GM12878 (cell line): ENCODE measurements at regions not wholly inside any gene's neighbourhood (a gene's known extent, or its start where the extent isn't known, plus 50 kb on each side); places are given as distances from the start of the nearest gene placed in this dataset.

Experiments used
- ATAC-seq: fragments of 200-7000 bp; cut with Tn5 transposase; 3 replicates; pipeline ENCODE4 v1.9.1; 2020; ENCODE audit warnings: mild to moderate bottlenecking, moderate library complexity
- BruUV-seq: library from RNA; stranded (reverse); fragments of 400-500 nt; replicated peaks from 2 replicates; lab custom pipeline; 2021; lab: Mats Ljungman, UMichigan
- CTCF ChIA-PET: fragments of 300-600 bp; sonication (Branson Sonifier 250); formaldehyde crosslinking; extraction: SDS; loops from one replicate; lab custom pipeline; 2021; ENCODE audit warnings: inconsistent platforms; lab: Yijun Ruan, JAX
- POLR2A ChIA-PET: fragments of 350-600 bp; formaldehyde crosslinking; extraction: SDS; loops from one replicate; lab custom pipeline; 2021; ENCODE audit warnings: inconsistent platforms; lab: Charles Lee
- RAD21 ChIA-PET: fragments of 300-600 bp; sonication (Branson Sonifier 250); formaldehyde crosslinking; loops from one replicate; lab custom pipeline; 2023; ENCODE audit warnings: antibody characterized with exemption; ENCODE audit not compliant: unreplicated experiment; lab: Charles Lee
- SMC1A ChIA-PET: fragments of 300-600 bp; sonication (Branson Sonifier 250); formaldehyde crosslinking; loops from one replicate; lab custom pipeline; 2023; ENCODE audit not compliant: unreplicated experiment, uncharacterized antibody; lab: Charles Lee
- DNase-seq: peaks from one replicate; pipeline ENCODE4 v3.0.0-alpha.2; 2011; ENCODE audit warnings: low read depth, low spot score
- FAIRE-seq: peaks from 3 replicates; lab custom pipeline; 2011; peaks lifted over from hg19 to GRCh38; lab: Jason Lieb, UNC
- H2AFZ ChIP-seq: 2 replicates; pipeline ENCODE4 v1.6.0; 2011; ENCODE audit warnings: low read depth, low read length, control low read depth; ENCODE audit not compliant: control insufficient read depth
- H3K27ac ChIP-seq: 2 replicates; pipeline ENCODE4 v1.5.1; 2011; ENCODE audit warnings: control low read depth; ENCODE audit not compliant: control insufficient read depth, insufficient read depth
- H3K27me3 ChIP-seq, 2 experiments: replicated peaks in 1 of 2; 2 replicates each; pipeline versions ENCODE4 v1.6.0 to v1.6.1; 2011; ENCODE audit warnings: low read length in 1 of 2; ENCODE audit not compliant: control insufficient read depth in 2 of 2, insufficient read depth in 2 of 2
- H3K36me3 ChIP-seq, 2 experiments: 2 replicates each; pipeline ENCODE4 v1.5.1; 2011; ENCODE audit warnings: low read length in 1 of 2; ENCODE audit not compliant: control insufficient read depth in 2 of 2, insufficient read depth in 2 of 2
- H3K4me1 ChIP-seq: 2 replicates; pipeline ENCODE4 v1.6.1; 2011; ENCODE audit warnings: mild to moderate bottlenecking, low read length, moderate library complexity, mixed read lengths; ENCODE audit not compliant: control insufficient read depth, insufficient read depth
- H3K4me2 ChIP-seq: 2 replicates; pipeline ENCODE4 v1.6.0; 2011; ENCODE audit warnings: control low read depth; ENCODE audit not compliant: control insufficient read depth, insufficient read depth
- H3K4me3 ChIP-seq: fragments of 200-600 bp; sonication (generic); 2 replicates; pipeline ENCODE4 v1.5.1; 2016
- H3K79me2 ChIP-seq: 2 replicates; pipeline ENCODE4 v1.6.0; 2011; ENCODE audit warnings: low read length; ENCODE audit not compliant: control insufficient read depth, insufficient read depth
- H3K9ac ChIP-seq: 2 replicates; pipeline ENCODE4 v1.8.0; 2011; ENCODE audit warnings: low read length, control low read depth, mixed read lengths; ENCODE audit not compliant: control insufficient read depth, insufficient read depth
- H3K9me3 ChIP-seq: replicated peaks from 3 replicates; pipeline ENCODE4 v1.5.1; 2011; ENCODE audit warnings: mild to moderate bottlenecking, low read length; ENCODE audit not compliant: control insufficient read depth, insufficient read depth
- H4K20me1 ChIP-seq: 2 replicates; pipeline ENCODE4 v1.6.0; 2011; ENCODE audit not compliant: control insufficient read depth, insufficient read depth
- BACH1 ChIP-seq: fragments of 450-650 bp; IDR thresholded peaks from 2 replicates; pipeline ENCODE4 v1.6.1; 2017; ENCODE audit warnings: mild to moderate bottlenecking, borderline replicate concordance
- DPF2 ChIP-seq: fragments of 450-650 bp; IDR thresholded peaks from 2 replicates; pipeline ENCODE4 v1.6.1; 2017; ENCODE audit warnings: mild to moderate bottlenecking
- FOS ChIP-seq: IDR thresholded peaks from 3 replicates; pipeline ENCODE4 v1.6.1; 2011; ENCODE audit warnings: borderline replicate concordance; ENCODE audit not compliant: insufficient read length; ENCODE audit errors: extremely low read depth
- NFXL1 ChIP-seq: fragments of 450-650 bp; IDR thresholded peaks from 2 replicates; pipeline ENCODE4 v1.6.1; 2017; ENCODE audit warnings: antibody characterized with exemption, mild to moderate bottlenecking, borderline replicate concordance
- NFYB ChIP-seq: IDR thresholded peaks from 2 replicates; pipeline ENCODE4 v1.6.1; 2011; ENCODE audit warnings: low read depth, mild to moderate bottlenecking, low read length, improper control_type of control experiment, moderate library complexity; ENCODE audit not compliant: insufficient read depth
- POLR2AphosphoS2 ChIP-seq: IDR thresholded peaks from 2 replicates; pipeline ENCODE4 v1.6.1; 2011; ENCODE audit warnings: low read depth, mild to moderate bottlenecking, low read length, improper control_type of control experiment, moderate library complexity
- TCF7 ChIP-seq: IDR thresholded peaks from 2 replicates; pipeline ENCODE4 v1.6.1; 2014; ENCODE audit warnings: antibody characterized with exemption, borderline replicate concordance
- ZBED1 ChIP-seq: IDR thresholded peaks from 2 replicates; pipeline ENCODE4 v1.6.1; 2016; ENCODE audit warnings: borderline replicate concordance
- ZNF274 ChIP-seq: IDR thresholded peaks from one replicate; pipeline ENCODE4 v1.8.0; 2011; ENCODE audit not compliant: insufficient read length, insufficient read depth
- WGBS: methylation state at CpG from one replicate; pipeline ENCODE4 v1.1.6; 2016; ENCODE audit warnings: low lambda C conversion rate; ENCODE audit not compliant: insufficient replicate concordance, insufficient coverage; ENCODE audit errors: missing lambda C conversion rate; 5-methylcytosine and 5-hydroxymethylcytosine counted together
- in situ Hi-C: fragments of 300-500 bp; cut with MboI; formaldehyde crosslinking; loops from 9 replicates; pipeline ENCODE4 v1.14.3; 2018; ENCODE audit warnings: mixed read lengths
- intact Hi-C: fragments of 100-400 bp; cut with micrococcal nuclease; formaldehyde crosslinking; loops from one replicate; pipeline ENCODE4 v1.14.2; 2022; ENCODE audit not compliant: unreplicated experiment
- TF ChIP-seq, protein P1 (sequence below), 3 experiments: IDR thresholded peaks in 2 of 3; conservative IDR thresholded peaks in 1 of 3; 2 replicates each; pipeline ENCODE4 v1.5.1; 2011; ENCODE audit warnings: low read depth in 3 of 3, low read length in 3 of 3, mild to moderate bottlenecking in 3 of 3, control low read depth in 2 of 3, moderate library complexity in 2 of 3, inconsistent platforms in 1 of 3, mixed read lengths in 1 of 3; ENCODE audit not compliant: control insufficient read depth in 2 of 3, insufficient read depth in 1 of 3; ENCODE audit errors: extremely low read depth in 1 of 3
- TF ChIP-seq, protein P2 (sequence below): IDR thresholded peaks from 2 replicates; pipeline ENCODE4 v1.6.1; 2011; ENCODE audit warnings: low read depth, mild to moderate bottlenecking, low read length, moderate library complexity, borderline replicate concordance; ENCODE audit errors: extremely low read depth
- TF ChIP-seq, protein P3 (sequence below): fragments of 150-350 bp; IDR thresholded peaks from 2 replicates; pipeline ENCODE4 v1.6.1; 2014; ENCODE audit warnings: mild to moderate bottlenecking, low read depth, low read length
- TF ChIP-seq, protein P4 (sequence below): fragments of 450-650 bp; conservative IDR thresholded peaks from 2 replicates; pipeline ENCODE4 v1.6.1; 2017; ENCODE audit warnings: mild to moderate bottlenecking, moderate library complexity

DNA sequence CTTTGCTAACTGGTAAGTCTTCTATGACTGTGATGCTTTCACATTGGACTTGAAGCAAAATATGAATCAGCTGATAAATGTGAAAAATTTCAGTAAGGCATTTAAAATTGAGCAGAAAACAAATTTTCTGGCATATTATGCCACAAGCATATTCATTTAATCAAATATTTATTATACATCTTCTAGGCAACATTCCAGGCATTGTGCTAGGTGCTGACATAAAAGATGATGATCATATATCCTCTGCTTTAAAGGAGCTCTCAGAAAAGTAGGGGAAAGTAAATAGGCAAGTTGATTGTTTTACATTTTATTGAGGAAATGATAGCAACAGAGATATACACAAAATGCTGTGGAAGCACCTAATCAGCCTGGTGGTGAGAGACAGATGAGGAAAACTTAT is 248.9 kb downstream of the SLC16A7 start (continued):
- TF ChIP-seq, protein P1, sequence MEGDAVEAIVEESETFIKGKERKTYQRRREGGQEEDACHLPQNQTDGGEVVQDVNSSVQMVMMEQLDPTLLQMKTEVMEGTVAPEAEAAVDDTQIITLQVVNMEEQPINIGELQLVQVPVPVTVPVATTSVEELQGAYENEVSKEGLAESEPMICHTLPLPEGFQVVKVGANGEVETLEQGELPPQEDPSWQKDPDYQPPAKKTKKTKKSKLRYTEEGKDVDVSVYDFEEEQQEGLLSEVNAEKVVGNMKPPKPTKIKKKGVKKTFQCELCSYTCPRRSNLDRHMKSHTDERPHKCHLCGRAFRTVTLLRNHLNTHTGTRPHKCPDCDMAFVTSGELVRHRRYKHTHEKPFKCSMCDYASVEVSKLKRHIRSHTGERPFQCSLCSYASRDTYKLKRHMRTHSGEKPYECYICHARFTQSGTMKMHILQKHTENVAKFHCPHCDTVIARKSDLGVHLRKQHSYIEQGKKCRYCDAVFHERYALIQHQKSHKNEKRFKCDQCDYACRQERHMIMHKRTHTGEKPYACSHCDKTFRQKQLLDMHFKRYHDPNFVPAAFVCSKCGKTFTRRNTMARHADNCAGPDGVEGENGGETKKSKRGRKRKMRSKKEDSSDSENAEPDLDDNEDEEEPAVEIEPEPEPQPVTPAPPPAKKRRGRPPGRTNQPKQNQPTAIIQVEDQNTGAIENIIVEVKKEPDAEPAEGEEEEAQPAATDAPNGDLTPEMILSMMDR (IDR thresholded peaks at IDR 0.05 in 2 of 3, conservative IDR thresholded peaks at IDR 0.05 in 1 of 3; ENCODE audit: control insufficient read depth in 2 of 3, extremely low read depth in 1 of 3, insufficient read depth in 1 of 3, low read depth in 3 of 3, low read length in 3 of 3) = no peak
- no peak for TF ChIP-seq DPF2
- TF ChIP-seq, protein P2, sequence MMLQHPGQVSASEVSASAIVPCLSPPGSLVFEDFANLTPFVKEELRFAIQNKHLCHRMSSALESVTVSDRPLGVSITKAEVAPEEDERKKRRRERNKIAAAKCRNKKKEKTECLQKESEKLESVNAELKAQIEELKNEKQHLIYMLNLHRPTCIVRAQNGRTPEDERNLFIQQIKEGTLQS = no peak

DNA sequence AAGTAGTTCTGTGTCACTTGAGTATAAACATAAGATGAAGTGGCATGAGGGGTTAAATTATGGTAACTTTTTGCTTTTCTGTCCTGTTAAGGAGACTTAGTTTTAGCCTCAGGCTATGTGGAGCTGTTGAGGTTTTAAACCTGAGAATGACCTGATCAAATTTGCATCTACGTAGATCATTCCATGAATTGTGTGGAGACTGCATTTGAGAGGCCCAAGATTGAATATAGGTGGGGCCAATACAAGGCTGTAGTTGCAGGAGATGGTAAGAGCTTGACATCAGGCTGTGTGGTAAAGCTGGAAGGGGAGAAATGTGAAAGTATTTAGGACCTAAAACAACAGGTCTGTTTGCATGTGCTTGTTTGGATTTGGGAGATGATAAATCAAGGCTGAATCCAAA is 249.5 kb downstream of the SLC16A7 start:
- Histone ChIP-seq H4K20me1 (no peaks in the 10 kb centered on the region), H2AFZ (no peak overlapping the region), H3K27ac (no peak overlapping the region), H3K4me1 (no peaks in the 10 kb centered on the region), H3K79me2 (no peaks in the 10 kb centered on the region), H3K9me3 (no peaks in the 10 kb centered on the region), H3K4me3 (no peak overlapping the region), H3K4me2 (no peak overlapping the region), H3K36me3 (no peaks in the 10 kb centered on the region), H3K27me3 (no peaks in the 10 kb centered on the region), H3K9ac (no peak overlapping the region)
- RAD21 ChIA-PET = no interaction called here
- in situ Hi-C loops = no loop called here
- WGBS = 0% methylated on average over 1 of the region's 1 CpG
- SMC1A ChIA-PET = no interaction called here
- BruUV-seq = no TSS peak
- DNase-seq = no peak
- TF ChIP-seq POLR2AphosphoS2 = no peak
- TF ChIP-seq, protein P3, sequence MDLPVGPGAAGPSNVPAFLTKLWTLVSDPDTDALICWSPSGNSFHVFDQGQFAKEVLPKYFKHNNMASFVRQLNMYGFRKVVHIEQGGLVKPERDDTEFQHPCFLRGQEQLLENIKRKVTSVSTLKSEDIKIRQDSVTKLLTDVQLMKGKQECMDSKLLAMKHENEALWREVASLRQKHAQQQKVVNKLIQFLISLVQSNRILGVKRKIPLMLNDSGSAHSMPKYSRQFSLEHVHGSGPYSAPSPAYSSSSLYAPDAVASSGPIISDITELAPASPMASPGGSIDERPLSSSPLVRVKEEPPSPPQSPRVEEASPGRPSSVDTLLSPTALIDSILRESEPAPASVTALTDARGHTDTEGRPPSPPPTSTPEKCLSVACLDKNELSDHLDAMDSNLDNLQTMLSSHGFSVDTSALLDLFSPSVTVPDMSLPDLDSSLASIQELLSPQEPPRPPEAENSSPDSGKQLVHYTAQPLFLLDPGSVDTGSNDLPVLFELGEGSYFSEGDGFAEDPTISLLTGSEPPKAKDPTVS = no peak
- no peak for TF ChIP-seq NFYB
- TF ChIP-seq ZNF274 = no peak
- TF ChIP-seq BACH1 = no peak
- TF ChIP-seq ZBED1 = no peak
- no peak for TF ChIP-seq TCF7
- no peak for TF ChIP-seq FOS
- no peak for TF ChIP-seq NFXL1
- TF ChIP-seq, protein P4, sequence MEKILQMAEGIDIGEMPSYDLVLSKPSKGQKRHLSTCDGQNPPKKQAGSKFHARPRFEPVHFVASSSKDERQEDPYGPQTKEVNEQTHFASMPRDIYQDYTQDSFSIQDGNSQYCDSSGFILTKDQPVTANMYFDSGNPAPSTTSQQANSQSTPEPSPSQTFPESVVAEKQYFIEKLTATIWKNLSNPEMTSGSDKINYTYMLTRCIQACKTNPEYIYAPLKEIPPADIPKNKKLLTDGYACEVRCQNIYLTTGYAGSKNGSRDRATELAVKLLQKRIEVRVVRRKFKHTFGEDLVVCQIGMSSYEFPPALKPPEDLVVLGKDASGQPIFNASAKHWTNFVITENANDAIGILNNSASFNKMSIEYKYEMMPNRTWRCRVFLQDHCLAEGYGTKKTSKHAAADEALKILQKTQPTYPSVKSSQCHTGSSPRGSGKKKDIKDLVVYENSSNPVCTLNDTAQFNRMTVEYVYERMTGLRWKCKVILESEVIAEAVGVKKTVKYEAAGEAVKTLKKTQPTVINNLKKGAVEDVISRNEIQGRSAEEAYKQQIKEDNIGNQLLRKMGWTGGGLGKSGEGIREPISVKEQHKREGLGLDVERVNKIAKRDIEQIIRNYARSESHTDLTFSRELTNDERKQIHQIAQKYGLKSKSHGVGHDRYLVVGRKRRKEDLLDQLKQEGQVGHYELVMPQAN = no peak
- CTCF ChIA-PET = interaction anchor here (1.6 to 5.1 kb wide), 2 partner anchors 10 to 86 kb away, joined by 3 to 21 read pairs; no protein-coding TSS in a partner anchor
- no peak for ATAC-seq
- intact Hi-C loops = no loop called here
- POLR2A ChIA-PET = no interaction called here
- no peak for FAIRE-seq
